CD14-positive monocyte (primary cell): ENCODE measurements at regions not wholly inside any gene's neighbourhood (a gene's known extent, or its start where the extent isn't known, plus 50 kb on each side); places are given as distances from the start of the nearest gene placed in this dataset.

Experiments used
- DNase-seq, 3 donors: peaks; one replicate each; pipeline ENCODE4 v3.0.0-alpha.2; 2011 to 2022
- H2AFZ ChIP-seq: 2 replicates; pipeline ENCODE4 v1.6.0; 2012; ENCODE audit warnings: mild to moderate bottlenecking, low read depth, low read length, inconsistent platforms; ENCODE audit not compliant: insufficient read depth, poor library complexity, severe bottlenecking
- H3K27ac ChIP-seq, 2 donors: 1 replicate in 1 of 2; 2 replicates in 1 of 2; pipeline ENCODE4 v1.5.1; 2012 to 2013; ENCODE audit warnings: low read length in 2 of 2, control low read depth in 1 of 2, inconsistent platforms in 1 of 2, low read depth in 1 of 2, mild to moderate bottlenecking in 1 of 2
- H3K27me3 ChIP-seq, 2 donors: one replicate each; pipeline versions ENCODE4 v1.6.0 to v1.6.1; 2011 to 2013; ENCODE audit warnings: low read length in 2 of 2; ENCODE audit not compliant: control insufficient read depth in 2 of 2, insufficient read depth in 2 of 2
- H3K36me3 ChIP-seq, 2 donors: replicated peaks in 1 of 2; 1 replicate in 1 of 2; 2 replicates in 1 of 2; pipeline versions ENCODE4 v1.5.1 to v1.6.1; 2012 to 2013; ENCODE audit warnings: low read length in 2 of 2, control low read depth in 1 of 2, inconsistent platforms in 1 of 2, mild to moderate bottlenecking in 1 of 2; ENCODE audit not compliant: insufficient read depth in 2 of 2, control insufficient read depth in 1 of 2
- H3K4me1 ChIP-seq, 2 donors: 1 replicate in 1 of 2; 2 replicates in 1 of 2; pipeline versions ENCODE4 v1.5.1 to v1.6.1; 2012 to 2013; ENCODE audit warnings: low read length in 2 of 2, control low read depth in 1 of 2, inconsistent platforms in 1 of 2, mild to moderate bottlenecking in 1 of 2, moderate library complexity in 1 of 2; ENCODE audit not compliant: insufficient read depth in 2 of 2, control insufficient read depth in 1 of 2
- H3K4me2 ChIP-seq: replicated peaks from 2 replicates; pipeline ENCODE3; 2012; ENCODE audit warnings: low read length, moderate library complexity, mild to moderate bottlenecking; ENCODE audit not compliant: poor library complexity, severe bottlenecking; ENCODE audit errors: extremely low read depth
- H3K4me3 ChIP-seq, 3 experiments: fragments of 200-600 bp in 1 of 3; sonication (generic) in 1 of 3; replicated peaks in 1 of 3; 1 replicate in 2 of 3; 2 replicates in 1 of 3; pipeline ENCODE4 v1.5.1; 2011 to 2013; ENCODE audit warnings: low read length in 3 of 3, mild to moderate bottlenecking in 3 of 3, control low read depth in 2 of 3, low read depth in 2 of 3, inconsistent platforms in 1 of 3, moderate library complexity in 1 of 3
- H3K79me2 ChIP-seq: 2 replicates; pipeline ENCODE4 v1.6.0; 2012; ENCODE audit warnings: mild to moderate bottlenecking, control low read depth, inconsistent platforms, low read length, moderate library complexity; ENCODE audit not compliant: insufficient read depth
- H3K9ac ChIP-seq: 2 replicates; pipeline ENCODE4 v1.6.0; 2017; ENCODE audit warnings: low read length, mild to moderate bottlenecking; ENCODE audit not compliant: insufficient read depth, poor library complexity, severe bottlenecking
- H3K9me3 ChIP-seq, 2 donors: replicated peaks in 1 of 2; 1 replicate in 1 of 2; 2 replicates in 1 of 2; pipeline versions ENCODE4 v1.5.1 to v1.6.1; 2012 to 2013; ENCODE audit warnings: low read length in 2 of 2, control low read depth in 1 of 2; ENCODE audit not compliant: control insufficient read depth in 1 of 2, insufficient read depth in 1 of 2
- H4K20me1 ChIP-seq: 2 replicates; pipeline ENCODE4 v1.6.0; 2012; ENCODE audit warnings: mild to moderate bottlenecking, low read length, control low read depth, moderate library complexity; ENCODE audit not compliant: insufficient read depth
- H3K27ac Mint-ChIP-seq, 7 donors: one replicate each; pipeline ENCODE4 v1.8.0; 2020; ENCODE audit warnings: mild to moderate bottlenecking in 7 of 7, mixed read lengths in 7 of 7, moderate library complexity in 6 of 7, inconsistent platforms in 2 of 7
- H3K27me3 Mint-ChIP-seq, 3 donors: one replicate each; pipeline ENCODE4 v1.8.0; 2021 to 2022; ENCODE audit warnings: low read depth in 3 of 3, mild to moderate bottlenecking in 3 of 3, mixed read lengths in 3 of 3, moderate library complexity in 3 of 3, inconsistent platforms in 1 of 3
- H3K36me3 Mint-ChIP-seq, 2 donors: one replicate each; pipeline ENCODE4 v1.8.0; 2020; ENCODE audit warnings: mixed read lengths in 2 of 2, inconsistent platforms in 1 of 2, mild to moderate bottlenecking in 1 of 2
- H3K4me1 Mint-ChIP-seq: one replicate; pipeline ENCODE4 v1.8.0; 2020; ENCODE audit warnings: mild to moderate bottlenecking, mixed read lengths
- H3K4me3 Mint-ChIP-seq, 2 donors: one replicate each; pipeline ENCODE4 v1.8.0; 2020; ENCODE audit warnings: mild to moderate bottlenecking in 2 of 2, mixed read lengths in 2 of 2, moderate library complexity in 1 of 2
- H3K9me3 Mint-ChIP-seq, 7 donors: one replicate each; pipeline ENCODE4 v1.8.0; 2020 to 2022; ENCODE audit warnings: mixed read lengths in 7 of 7, mild to moderate bottlenecking in 6 of 7, moderate library complexity in 6 of 7, inconsistent platforms in 2 of 7
- WGBS: methylation state at CpG from one replicate; pipeline ENCODE4 v1.1.5; 2013; ENCODE audit warnings: missing lambda C conversion rate; ENCODE audit not compliant: insufficient coverage; 5-methylcytosine and 5-hydroxymethylcytosine counted together
- intact Hi-C, 2 donors: fragments of 100-400 bp; cut with micrococcal nuclease; formaldehyde crosslinking; loops; one replicate each; pipeline versions ENCODE4 v1.15.0 to v1.15.1; 2023
- TF ChIP-seq, protein P1 (sequence below): fragments of 200-600 bp; IDR thresholded peaks from one replicate; pipeline ENCODE4 v1.8.0; 2022; ENCODE audit warnings: antibody characterized with exemption, mild to moderate bottlenecking

GRCh38 chr4:23038626-23039491, 346.1 kb downstream of the GBA3 start:
- Histone ChIP-seq H3K27ac (no peak overlapping the region), H4K20me1 (no peaks in the 10 kb centered on the region), H2AFZ (no peak overlapping the region), H3K9me3 (peaks cover 0 to 15% of the 10 kb centered on the region in 2 donors), H3K79me2 (no peaks in the 10 kb centered on the region), H3K9ac (no peak overlapping the region), H3K4me3 (no peak overlapping the region), H3K27me3 (no peaks in the 10 kb centered on the region), H3K36me3 (no peaks in the 10 kb centered on the region), H3K4me2 (no peak overlapping the region), H3K4me1 (no peaks in the 10 kb centered on the region)
- no peaks in the 10 kb centered on the region for H3K36me3 Mint-ChIP-seq
- H3K4me3 Mint-ChIP-seq: no peak overlapping the region
- H3K27me3 Mint-ChIP-seq: peaks cover 0 to 3% (median 0%) of the 10 kb centered on the region in 3 donors
- 86% methylated on average over 2 of the region's 5 CpGs for WGBS
- no peaks in the 10 kb centered on the region for H3K4me1 Mint-ChIP-seq
- DNase-seq: no peak
- no peak overlapping the region for H3K27ac Mint-ChIP-seq
- TF ChIP-seq, protein P1, sequence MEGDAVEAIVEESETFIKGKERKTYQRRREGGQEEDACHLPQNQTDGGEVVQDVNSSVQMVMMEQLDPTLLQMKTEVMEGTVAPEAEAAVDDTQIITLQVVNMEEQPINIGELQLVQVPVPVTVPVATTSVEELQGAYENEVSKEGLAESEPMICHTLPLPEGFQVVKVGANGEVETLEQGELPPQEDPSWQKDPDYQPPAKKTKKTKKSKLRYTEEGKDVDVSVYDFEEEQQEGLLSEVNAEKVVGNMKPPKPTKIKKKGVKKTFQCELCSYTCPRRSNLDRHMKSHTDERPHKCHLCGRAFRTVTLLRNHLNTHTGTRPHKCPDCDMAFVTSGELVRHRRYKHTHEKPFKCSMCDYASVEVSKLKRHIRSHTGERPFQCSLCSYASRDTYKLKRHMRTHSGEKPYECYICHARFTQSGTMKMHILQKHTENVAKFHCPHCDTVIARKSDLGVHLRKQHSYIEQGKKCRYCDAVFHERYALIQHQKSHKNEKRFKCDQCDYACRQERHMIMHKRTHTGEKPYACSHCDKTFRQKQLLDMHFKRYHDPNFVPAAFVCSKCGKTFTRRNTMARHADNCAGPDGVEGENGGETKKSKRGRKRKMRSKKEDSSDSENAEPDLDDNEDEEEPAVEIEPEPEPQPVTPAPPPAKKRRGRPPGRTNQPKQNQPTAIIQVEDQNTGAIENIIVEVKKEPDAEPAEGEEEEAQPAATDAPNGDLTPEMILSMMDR: no peak
- peaks cover 0 to 10% (median 3%) of the 10 kb centered on the region in 7 donors for H3K9me3 Mint-ChIP-seq
- intact Hi-C loops: no loop called here

GRCh38 chr4:23036921-23037495, 344.3 kb downstream of the GBA3 start:
- no peaks in the 10 kb centered on the region for H3K4me1 Mint-ChIP-seq
- H3K9me3 Mint-ChIP-seq: peaks cover 0 to 8% (median 3%) of the 10 kb centered on the region in 7 donors
- no peak overlapping the region for H3K4me3 Mint-ChIP-seq
- H3K27ac Mint-ChIP-seq: no peak overlapping the region
- intact Hi-C loops: no loop called here
- Histone ChIP-seq H3K36me3 (no peaks in the 10 kb centered on the region), H3K27ac (no peak overlapping the region), H3K9ac (no peak overlapping the region), H3K79me2 (no peaks in the 10 kb centered on the region), H3K9me3 (peaks cover 0 to 15% of the 10 kb centered on the region in 2 donors), H4K20me1 (no peaks in the 10 kb centered on the region), H2AFZ (no peak overlapping the region), H3K27me3 (no peaks in the 10 kb centered on the region), H3K4me3 (no peak overlapping the region), H3K4me1 (no peaks in the 10 kb centered on the region), H3K4me2 (no peak overlapping the region)
- no peaks in the 10 kb centered on the region for H3K36me3 Mint-ChIP-seq
- peaks cover 0 to 3% (median 0%) of the 10 kb centered on the region in 3 donors for H3K27me3 Mint-ChIP-seq
- TF ChIP-seq, protein P1: no peak
- WGBS: 80% methylated on average over 1 of the region's 10 CpGs
- DNase-seq: no peak
